NCI-H2081 (cell line): ENCODE measurements at regions not wholly inside any gene's neighbourhood (a gene's known extent, or its start where the extent isn't known, plus 50 kb on each side); places are given as distances from the start of the nearest gene placed in this dataset.
A peak's percentile ranks its signal among the peaks of the same experiment; 100 is the strongest.
"Not testable (repeated sequence)": the region's sequence is repeated elsewhere in the genome, so short reads cannot be mapped to it uniquely, and the experiment has no call there.

Experiments
- DNase-seq, 2 experiments: peaks; one replicate each; lab custom pipeline; 2025; lab: John Stamatoyannopoulos, UW

GRCh38 chr18:67007085-67007484 is 403.2 kb upstream of the CDH19 start:
- DNase-seq: no peak

- no peak for DNase-seq
Measured at GRCh38 chr18:67001052-67001451, 397.2 kb upstream of the CDH19 start.

GRCh38 chr18:66999003-66999402 is 395.1 kb upstream of the CDH19 start:
- no peak for DNase-seq

GRCh38 chr18:66995270-66995669 is 391.4 kb upstream of the CDH19 start:
- no peak for DNase-seq

GRCh38 chr18:66994790-66995189 is 390.9 kb upstream of the CDH19 start:
- DNase-seq: no peak

GRCh38 chr18:66993492-66993891 is 389.6 kb upstream of the CDH19 start:
- DNase-seq: no peak

- no peak for DNase-seq
Measured at GRCh38 chr18:66990909-66991308, 387.0 kb upstream of the CDH19 start.

GRCh38 chr18:66979009-66979408 is 375.1 kb upstream of the CDH19 start:
- no peak for DNase-seq

- no peak for DNase-seq
Measured at GRCh38 chr18:66972681-66973080, 368.8 kb upstream of the CDH19 start.

- DNase-seq: no peak
Measured at GRCh38 chr18:66971960-66972359, 368.1 kb upstream of the CDH19 start.

GRCh38 chr18:66966171-66966570 is 362.3 kb upstream of the CDH19 start:
- DNase-seq: no peak

- no peak for DNase-seq
Measured at GRCh38 chr18:66958309-66958708, 354.4 kb upstream of the CDH19 start.

- DNase-seq: no peak
Measured at GRCh38 chr18:66951750-66952149, 347.9 kb upstream of the CDH19 start.

GRCh38 chr18:66949419-66949818 is 345.5 kb upstream of the CDH19 start:
- no peak for DNase-seq

- no peak for DNase-seq
Measured at GRCh38 chr18:66937546-66937945, 333.7 kb upstream of the CDH19 start.

- no peak for DNase-seq
Measured at GRCh38 chr18:66931010-66931409, 327.1 kb upstream of the CDH19 start.

GRCh38 chr18:66916834-66917233 is 312.9 kb upstream of the CDH19 start:
- no peak for DNase-seq

- DNase-seq: no peak
Measured at GRCh38 chr18:66900837-66901236, 296.9 kb upstream of the CDH19 start.

- DNase-seq: peak; percentile 5 to 50
Measured at GRCh38 chr18:66895631-66896030, 291.7 kb upstream of the CDH19 start.

GRCh38 chr18:66894851-66895250 is 291.0 kb upstream of the CDH19 start:
- no peak for DNase-seq

- not testable (repeated sequence) for DNase-seq
Measured at GRCh38 chr18:66892388-66892787, 288.5 kb upstream of the CDH19 start.

GRCh38 chr18:66874812-66875474 is 271.1 kb upstream of the CDH19 start:
- no peak for DNase-seq

- DNase-seq: no peak
Measured at GRCh38 chr18:66874375-66874774, 270.5 kb upstream of the CDH19 start.

- no peak for DNase-seq
Measured at GRCh38 chr18:66873899-66874298, 270.0 kb upstream of the CDH19 start.
